HL-60 (cell line): ENCODE measurements at regions not wholly inside any gene's neighbourhood (a gene's known extent, or its start where the extent isn't known, plus 50 kb on each side); places are given as distances from the start of the nearest gene placed in this dataset.

Experiments
- DNase-seq, 2 experiments: peaks; one replicate each; pipeline ENCODE4 v3.0.0-alpha.2; 2010 to 2020; ENCODE audit warnings: low read depth in 1 of 2, low spot score in 1 of 2
- H3K27ac ChIP-seq: fragments of 250-450 bp; sonication (Bioruptor Pico); replicated peaks from 2 replicates; pipeline ENCODE4 v1.5.1; 2020; ENCODE audit warnings: mild to moderate bottlenecking, moderate library complexity
- H3K27me3 ChIP-seq: fragments of 250-450 bp; sonication (Bioruptor Pico); 2 replicates; pipeline ENCODE4 v1.5.1; 2021; ENCODE audit warnings: mild to moderate bottlenecking, moderate library complexity; ENCODE audit not compliant: insufficient read depth, poor library complexity, severe bottlenecking
- H3K4me3 ChIP-seq: replicated peaks from 2 replicates; pipeline ENCODE4 v1.5.1; 2011; ENCODE audit warnings: mild to moderate bottlenecking, control low read depth, low read length; ENCODE audit not compliant: insufficient read depth
- GABPA ChIP-seq: IDR thresholded peaks from 2 replicates; pipeline ENCODE4 v1.6.1; 2012; ENCODE audit warnings: low read depth
- POLR2AphosphoS5 ChIP-seq: IDR thresholded peaks from 2 replicates; pipeline ENCODE4 v1.6.1; 2012; ENCODE audit warnings: low read depth
- SPI1 ChIP-seq: IDR thresholded peaks from 2 replicates; pipeline ENCODE4 v1.6.1; 2012; ENCODE audit warnings: low read depth, mild to moderate bottlenecking, borderline replicate concordance
- TF ChIP-seq, protein P1 (sequence below): IDR thresholded peaks from 2 replicates; pipeline ENCODE4 v1.6.1; 2012; ENCODE audit warnings: low read depth; ENCODE audit not compliant: insufficient replicate concordance
- TF ChIP-seq, protein P2 (sequence below): IDR thresholded peaks from one replicate; pipeline ENCODE4 v1.5.1; 2011; ENCODE audit warnings: low read length, control low read depth, inconsistent platforms; ENCODE audit not compliant: insufficient read depth

DNA sequence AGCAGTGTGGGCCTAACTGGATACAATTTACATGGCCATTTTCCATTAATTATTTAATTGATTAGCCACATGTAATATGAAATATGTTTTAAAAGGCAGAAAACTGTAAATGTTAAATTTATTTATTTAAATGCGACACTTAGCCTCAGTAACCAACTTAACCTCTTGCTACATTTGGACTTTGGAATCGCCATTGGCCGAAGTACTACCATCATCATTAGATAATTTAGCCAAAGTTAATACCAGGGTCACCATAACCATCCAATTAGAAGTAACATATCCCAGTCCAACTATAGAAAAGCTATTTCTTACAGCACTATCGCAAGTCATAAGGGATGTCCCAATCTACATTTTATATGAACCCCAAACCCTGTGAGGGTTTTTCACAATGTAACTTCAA, 558.6 kb upstream of the IGFBP3 start:
- no peak for DNase-seq
- Histone ChIP-seq H3K4me3 (no peak overlapping the region), H3K27ac (no peak overlapping the region), H3K27me3 (no peaks in the 10 kb centered on the region)
- no peak for TF ChIP-seq SPI1
- no peak for TF ChIP-seq GABPA
- no peak for TF ChIP-seq POLR2AphosphoS5
- TF ChIP-seq, protein P1, sequence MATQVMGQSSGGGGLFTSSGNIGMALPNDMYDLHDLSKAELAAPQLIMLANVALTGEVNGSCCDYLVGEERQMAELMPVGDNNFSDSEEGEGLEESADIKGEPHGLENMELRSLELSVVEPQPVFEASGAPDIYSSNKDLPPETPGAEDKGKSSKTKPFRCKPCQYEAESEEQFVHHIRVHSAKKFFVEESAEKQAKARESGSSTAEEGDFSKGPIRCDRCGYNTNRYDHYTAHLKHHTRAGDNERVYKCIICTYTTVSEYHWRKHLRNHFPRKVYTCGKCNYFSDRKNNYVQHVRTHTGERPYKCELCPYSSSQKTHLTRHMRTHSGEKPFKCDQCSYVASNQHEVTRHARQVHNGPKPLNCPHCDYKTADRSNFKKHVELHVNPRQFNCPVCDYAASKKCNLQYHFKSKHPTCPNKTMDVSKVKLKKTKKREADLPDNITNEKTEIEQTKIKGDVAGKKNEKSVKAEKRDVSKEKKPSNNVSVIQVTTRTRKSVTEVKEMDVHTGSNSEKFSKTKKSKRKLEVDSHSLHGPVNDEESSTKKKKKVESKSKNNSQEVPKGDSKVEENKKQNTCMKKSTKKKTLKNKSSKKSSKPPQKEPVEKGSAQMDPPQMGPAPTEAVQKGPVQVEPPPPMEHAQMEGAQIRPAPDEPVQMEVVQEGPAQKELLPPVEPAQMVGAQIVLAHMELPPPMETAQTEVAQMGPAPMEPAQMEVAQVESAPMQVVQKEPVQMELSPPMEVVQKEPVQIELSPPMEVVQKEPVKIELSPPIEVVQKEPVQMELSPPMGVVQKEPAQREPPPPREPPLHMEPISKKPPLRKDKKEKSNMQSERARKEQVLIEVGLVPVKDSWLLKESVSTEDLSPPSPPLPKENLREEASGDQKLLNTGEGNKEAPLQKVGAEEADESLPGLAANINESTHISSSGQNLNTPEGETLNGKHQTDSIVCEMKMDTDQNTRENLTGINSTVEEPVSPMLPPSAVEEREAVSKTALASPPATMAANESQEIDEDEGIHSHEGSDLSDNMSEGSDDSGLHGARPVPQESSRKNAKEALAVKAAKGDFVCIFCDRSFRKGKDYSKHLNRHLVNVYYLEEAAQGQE = no peak
- TF ChIP-seq, protein P2, sequence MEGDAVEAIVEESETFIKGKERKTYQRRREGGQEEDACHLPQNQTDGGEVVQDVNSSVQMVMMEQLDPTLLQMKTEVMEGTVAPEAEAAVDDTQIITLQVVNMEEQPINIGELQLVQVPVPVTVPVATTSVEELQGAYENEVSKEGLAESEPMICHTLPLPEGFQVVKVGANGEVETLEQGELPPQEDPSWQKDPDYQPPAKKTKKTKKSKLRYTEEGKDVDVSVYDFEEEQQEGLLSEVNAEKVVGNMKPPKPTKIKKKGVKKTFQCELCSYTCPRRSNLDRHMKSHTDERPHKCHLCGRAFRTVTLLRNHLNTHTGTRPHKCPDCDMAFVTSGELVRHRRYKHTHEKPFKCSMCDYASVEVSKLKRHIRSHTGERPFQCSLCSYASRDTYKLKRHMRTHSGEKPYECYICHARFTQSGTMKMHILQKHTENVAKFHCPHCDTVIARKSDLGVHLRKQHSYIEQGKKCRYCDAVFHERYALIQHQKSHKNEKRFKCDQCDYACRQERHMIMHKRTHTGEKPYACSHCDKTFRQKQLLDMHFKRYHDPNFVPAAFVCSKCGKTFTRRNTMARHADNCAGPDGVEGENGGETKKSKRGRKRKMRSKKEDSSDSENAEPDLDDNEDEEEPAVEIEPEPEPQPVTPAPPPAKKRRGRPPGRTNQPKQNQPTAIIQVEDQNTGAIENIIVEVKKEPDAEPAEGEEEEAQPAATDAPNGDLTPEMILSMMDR = no peak

- TF ChIP-seq GABPA (no peak), SPI1 (no peak), POLR2AphosphoS5 (no peak)
- TF ChIP-seq, protein P1 = no peak
- TF ChIP-seq, protein P2 = no peak
- DNase-seq = no peak
- no peak overlapping the region for H3K4me3 ChIP-seq
- no peak overlapping the region for H3K27ac ChIP-seq
- no peaks in the 10 kb centered on the region for H3K27me3 ChIP-seq
These were observed 557.0 kb upstream of the IGFBP3 start for GRCh38 chr7:46478046-46478445.

GRCh38 chr7:46468753-46469356, 547.8 kb upstream of the IGFBP3 start:
- no peak overlapping the region for H3K27ac ChIP-seq
- no peak overlapping the region for H3K4me3 ChIP-seq
- peak; percentile 2 for DNase-seq
- TF ChIP-seq, protein P2 = no peak
- no peak for TF ChIP-seq SPI1
- no peaks in the 10 kb centered on the region for H3K27me3 ChIP-seq

GRCh38 chr7:46463170-46463569, 542.1 kb upstream of the IGFBP3 start:
- no peak overlapping the region for H3K27ac ChIP-seq
- no peaks in the 10 kb centered on the region for H3K27me3 ChIP-seq
- no peak overlapping the region for H3K4me3 ChIP-seq
- no peak for DNase-seq
- TF ChIP-seq GABPA (no peak), SPI1 (no peak), POLR2AphosphoS5 (no peak)
- TF ChIP-seq, protein P1 = no peak
- TF ChIP-seq, protein P2 = no peak
